ENCODE measurements at regions not wholly inside any gene's neighbourhood (a gene's known extent, or its start where the extent isn't known, plus 50 kb on each side); places are given as distances from the start of the nearest gene placed in this dataset.

- TF ChIP-seq CTCF (IDR thresholded peaks at IDR 0.05; ENCODE audit: insufficient read depth, low read length) (no peak), REST (IDR thresholded peaks at IDR 0.05; ENCODE audit: insufficient replicate concordance, low read depth) (no peak)
Observed at GRCh38 chr6:14500809-14501208, 383.2 kb downstream of the CD83 start.

All from HL-60 (cell line).